ENCODE measurements at regions not wholly inside any gene's neighbourhood (a gene's known extent, or its start where the extent isn't known, plus 50 kb on each side); places are given as distances from the start of the nearest gene placed in this dataset.

DNA sequence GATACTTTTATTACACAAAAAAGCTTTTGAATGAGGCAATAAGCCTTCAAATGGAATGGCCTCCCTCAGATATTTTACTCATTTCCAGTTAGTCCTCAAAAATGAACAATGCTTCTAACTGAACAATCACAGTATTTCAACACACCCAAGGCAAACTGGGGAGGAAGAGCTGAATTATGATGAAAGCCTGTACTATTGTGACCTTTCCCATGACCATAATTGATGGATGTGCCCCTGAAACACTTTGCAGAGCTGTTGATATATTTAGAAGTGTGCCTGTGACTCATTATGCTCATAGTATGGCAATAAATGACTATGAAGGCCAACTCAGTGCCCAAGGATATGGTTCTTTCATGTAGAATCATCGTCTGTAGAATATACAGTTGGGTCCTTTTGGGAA is 248.1 kb downstream of the AHR start:
- TF ChIP-seq, protein P1, sequence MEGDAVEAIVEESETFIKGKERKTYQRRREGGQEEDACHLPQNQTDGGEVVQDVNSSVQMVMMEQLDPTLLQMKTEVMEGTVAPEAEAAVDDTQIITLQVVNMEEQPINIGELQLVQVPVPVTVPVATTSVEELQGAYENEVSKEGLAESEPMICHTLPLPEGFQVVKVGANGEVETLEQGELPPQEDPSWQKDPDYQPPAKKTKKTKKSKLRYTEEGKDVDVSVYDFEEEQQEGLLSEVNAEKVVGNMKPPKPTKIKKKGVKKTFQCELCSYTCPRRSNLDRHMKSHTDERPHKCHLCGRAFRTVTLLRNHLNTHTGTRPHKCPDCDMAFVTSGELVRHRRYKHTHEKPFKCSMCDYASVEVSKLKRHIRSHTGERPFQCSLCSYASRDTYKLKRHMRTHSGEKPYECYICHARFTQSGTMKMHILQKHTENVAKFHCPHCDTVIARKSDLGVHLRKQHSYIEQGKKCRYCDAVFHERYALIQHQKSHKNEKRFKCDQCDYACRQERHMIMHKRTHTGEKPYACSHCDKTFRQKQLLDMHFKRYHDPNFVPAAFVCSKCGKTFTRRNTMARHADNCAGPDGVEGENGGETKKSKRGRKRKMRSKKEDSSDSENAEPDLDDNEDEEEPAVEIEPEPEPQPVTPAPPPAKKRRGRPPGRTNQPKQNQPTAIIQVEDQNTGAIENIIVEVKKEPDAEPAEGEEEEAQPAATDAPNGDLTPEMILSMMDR (conservative IDR thresholded peaks at IDR 0.05; ENCODE audit: low read length), result no peak
- no peak for TF ChIP-seq EZH2phosphoT487 (IDR thresholded peaks at IDR 0.05; ENCODE audit: borderline replicate concordance, low read depth, low read length)

Measured in OCI-LY7 (cell line).